Gastrocnemius medialis (tissue), 4 donors: ENCODE measurements at regions not wholly inside any gene's neighbourhood (a gene's known extent, or its start where the extent isn't known, plus 50 kb on each side); places are given as distances from the start of the nearest gene placed in this dataset.

Experiments used
- ATAC-seq, 2 donors: fragments of 150-250 bp; one replicate each; pipeline ENCODE4 v1.9.1; 2016
- DNase-seq, 2 donors: peaks; one replicate each; pipeline ENCODE4 v3.0.0-alpha.2; 2019
- H3K27ac ChIP-seq, 4 donors: fragments of 200-600 bp; sonication (generic); 1 replicate in 1 of 4; 2 replicates in 3 of 4; pipeline ENCODE4 v1.5.1; 2016 to 2018; ENCODE audit warnings: mild to moderate bottlenecking in 2 of 4, moderate library complexity in 1 of 4
- H3K27me3 ChIP-seq, 3 donors: fragments of 200-600 bp; sonication (generic) in 2 of 3; 1 replicate in 1 of 3; 2 replicates in 2 of 3; pipeline versions ENCODE4 v1.5.1 to v1.6.0; 2016 to 2019; ENCODE audit warnings: mild to moderate bottlenecking in 1 of 3, moderate library complexity in 1 of 3
- H3K36me3 ChIP-seq, 2 donors: fragments of 200-600 bp; sonication (generic) in 1 of 2; one replicate each; pipeline ENCODE4 v1.5.1; 2017 to 2018
- H3K4me1 ChIP-seq, 2 donors: fragments of 200-600 bp; sonication (generic) in 1 of 2; one replicate each; pipeline ENCODE4 v1.5.1; 2016 to 2017; ENCODE audit warnings: mild to moderate bottlenecking in 2 of 2
- H3K4me3 ChIP-seq, 4 donors: fragments of 200-600 bp; sonication (generic) in 3 of 4; 1 replicate in 1 of 4; 2 replicates in 3 of 4; pipeline ENCODE4 v1.5.1; 2016 to 2019; ENCODE audit warnings: mild to moderate bottlenecking in 2 of 4
- H3K9me3 ChIP-seq, 3 donors: fragments of 200-600 bp; sonication (generic) in 2 of 3; 1 replicate in 1 of 3; 2 replicates in 2 of 3; pipeline ENCODE4 v1.5.1; 2016 to 2019
- CTCF ChIP-seq, 5 experiments: fragments of 450-650 bp in 3 of 5; fragments of 200-600 bp in 2 of 5; sonication (generic) in 2 of 5; IDR thresholded peaks in 4 of 5; conservative IDR thresholded peaks in 1 of 5; 1 replicate in 4 of 5; 2 replicates in 1 of 5; pipeline ENCODE4 v1.5.1; 2016 to 2019; ENCODE audit warnings: antibody characterized with exemption in 5 of 5, mild to moderate bottlenecking in 3 of 5, moderate library complexity in 3 of 5
- POLR2A ChIP-seq, 2 donors: fragments of 450-650 bp; IDR thresholded peaks; one replicate each; pipeline ENCODE4 v1.6.1; 2017; ENCODE audit warnings: antibody characterized with exemption in 2 of 2, mild to moderate bottlenecking in 2 of 2, moderate library complexity in 2 of 2
- in situ Hi-C, 4 donors: fragments of 200-750 bp; cut with MboI; loops; one replicate each; pipeline versions ENCODE4 v1.15.0 to v1.8.0; 2017; ENCODE audit warnings: low sequenced_read_pairs in 4 of 4
- intact Hi-C: fragments of 100-400 bp; cut with DNase I; formaldehyde crosslinking; loops from one replicate; pipeline ENCODE4 v1.15.1; 2023; ENCODE audit warnings: low total_unique reads

- no peaks in the 10 kb centered on the region for H3K36me3 ChIP-seq
- TF ChIP-seq CTCF (IDR thresholded peaks at IDR 0.05 in 4 of 5, conservative IDR thresholded peaks at IDR 0.05 in 1 of 5) (no peak), POLR2A (IDR thresholded peaks at IDR 0.05) (no peak)
- no peaks in the 10 kb centered on the region for H3K27me3 ChIP-seq
- ATAC-seq (no peak), DNase-seq (no peak)
- no peaks in the 10 kb centered on the region for H3K4me1 ChIP-seq
- intact Hi-C loops (no loop called here), in situ Hi-C loops (no loop called here)
- no peak overlapping the region for H3K27ac ChIP-seq
- H3K4me3 ChIP-seq, result no peak overlapping the region
- H3K9me3 ChIP-seq, result no peaks in the 10 kb centered on the region
Observed at GRCh38 chr5:162334944-162335343, 267.4 kb downstream of the GABRG2 start.

GRCh38 chr5:162360373-162360931 lies 292.9 kb downstream of the GABRG2 start:
- Histone ChIP-seq H3K4me3 (no peak overlapping the region), H3K27me3 (no peaks in the 10 kb centered on the region), H3K9me3 (no peaks in the 10 kb centered on the region), H3K27ac (no peak overlapping the region), H3K36me3 (no peaks in the 10 kb centered on the region), H3K4me1 (no peaks in the 10 kb centered on the region)
- intact Hi-C loops (no loop called here), in situ Hi-C loops (no loop called here)
- ATAC-seq (no peak), DNase-seq (no peak)
- TF ChIP-seq POLR2A (IDR thresholded peaks at IDR 0.05) (no peak), CTCF (IDR thresholded peaks at IDR 0.05 in 4 of 5, conservative IDR thresholded peaks at IDR 0.05 in 1 of 5) (no peak)

DNA sequence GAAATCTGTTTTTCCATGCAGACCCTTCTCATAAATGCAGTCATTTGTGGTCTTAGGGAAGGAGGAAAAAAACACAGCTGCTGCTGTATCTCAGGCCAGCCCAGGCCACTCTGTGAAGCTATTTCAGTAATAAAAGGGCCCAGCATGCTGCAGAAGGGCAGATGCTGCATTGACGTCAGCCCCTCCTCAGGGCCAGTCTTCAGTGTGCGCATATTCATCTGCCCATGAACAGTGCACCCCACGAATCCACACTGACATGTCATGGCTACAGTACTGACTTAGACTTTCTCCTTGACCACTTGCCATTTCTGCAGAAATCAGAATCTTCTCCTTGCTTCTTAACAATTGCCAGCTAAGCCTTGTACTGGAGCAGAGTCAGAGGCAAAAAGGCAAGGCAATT lies 304.7 kb downstream of the GABRG2 start:
- H3K4me3 ChIP-seq, result no peak overlapping the region
- H3K4me1 ChIP-seq, result no peaks in the 10 kb centered on the region
- no peak for TF ChIP-seq CTCF (IDR thresholded peaks at IDR 0.05 in 4 of 5, conservative IDR thresholded peaks at IDR 0.05 in 1 of 5)
- TF ChIP-seq POLR2A (IDR thresholded peaks at IDR 0.05), result no peak
- intact Hi-C loops, result no loop called here
- in situ Hi-C loops, result no loop called here
- H3K9me3 ChIP-seq, result no peaks in the 10 kb centered on the region
- no peak for ATAC-seq
- no peaks in the 10 kb centered on the region for H3K27me3 ChIP-seq
- no peaks in the 10 kb centered on the region for H3K36me3 ChIP-seq
- no peak for DNase-seq
- H3K27ac ChIP-seq, result no peak overlapping the region

DNA sequence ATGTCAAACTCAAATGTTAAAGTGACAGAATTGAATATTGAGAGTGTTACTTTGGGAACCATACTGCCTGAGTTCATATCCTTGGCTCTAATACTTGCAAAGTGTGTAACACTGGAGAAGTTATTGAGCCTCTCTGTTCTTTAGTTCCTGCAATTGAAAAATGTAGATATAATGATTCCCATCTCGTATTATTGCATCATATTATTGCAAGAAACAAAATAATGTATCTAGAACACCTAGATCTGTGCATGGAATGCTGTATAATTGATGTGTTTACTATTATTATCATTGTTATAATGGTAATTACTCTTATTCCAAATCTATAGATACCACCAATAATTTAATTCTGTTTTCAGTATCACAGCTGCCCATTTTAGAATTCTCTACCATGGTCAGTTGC lies 310.3 kb downstream of the GABRG2 start:
- in situ Hi-C loops, result no loop called here

More for the DNA sequence above, 310.3 kb downstream of the GABRG2 start:
- TF ChIP-seq CTCF (IDR thresholded peaks at IDR 0.05 in 4 of 5, conservative IDR thresholded peaks at IDR 0.05 in 1 of 5) (no peak), POLR2A (IDR thresholded peaks at IDR 0.05) (no peak)
- H3K9me3 ChIP-seq, result no peaks in the 10 kb centered on the region
- H3K4me1 ChIP-seq, result no peaks in the 10 kb centered on the region
- intact Hi-C loops, result no loop called here
- no peak overlapping the region for H3K27ac ChIP-seq
- DNase-seq (no peak), ATAC-seq (no peak)
- H3K36me3 ChIP-seq, result no peaks in the 10 kb centered on the region
- no peak overlapping the region for H3K4me3 ChIP-seq
- no peaks in the 10 kb centered on the region for H3K27me3 ChIP-seq
